DOHH2 (cell line): ENCODE measurements at regions not wholly inside any gene's neighbourhood (a gene's known extent, or its start where the extent isn't known, plus 50 kb on each side); places are given as distances from the start of the nearest gene placed in this dataset.

Experiments
- H3F3A ChIP-seq: fragments of 200-600 bp; sonication (generic), shearing (Covaris generic); 2 replicates; pipeline ENCODE4 v1.6.0; 2016; ENCODE audit warnings: antibody characterized with exemption, mild to moderate bottlenecking; ENCODE audit not compliant: control insufficient read depth, insufficient read depth
- H3K27ac ChIP-seq: fragments of 200-600 bp; sonication (generic); 2 replicates; pipeline ENCODE4 v1.5.1; 2014; ENCODE audit warnings: low read depth, mild to moderate bottlenecking, low read length, moderate library complexity
- H3K27me3 ChIP-seq: fragments of 200-600 bp; sonication (generic); 2 replicates; pipeline ENCODE4 v1.6.1; 2014; ENCODE audit warnings: mild to moderate bottlenecking, low read length, mixed read lengths; ENCODE audit not compliant: control insufficient read depth
- H3K36me3 ChIP-seq: fragments of 200-600 bp; sonication (generic); 2 replicates; pipeline ENCODE4 v1.6.1; 2014; ENCODE audit warnings: mild to moderate bottlenecking, low read length, moderate library complexity, mixed read lengths; ENCODE audit not compliant: control insufficient read depth
- H3K4me1 ChIP-seq: fragments of 200-600 bp; sonication (generic); 2 replicates; pipeline ENCODE4 v1.6.1; 2014; ENCODE audit warnings: mild to moderate bottlenecking, low read length, mixed read lengths; ENCODE audit not compliant: control insufficient read depth
- H3K4me2 ChIP-seq: fragments of 200-600 bp; sonication (generic); 2 replicates; pipeline ENCODE4 v1.6.0; 2014; ENCODE audit warnings: mild to moderate bottlenecking, low read length, moderate library complexity
- H3K4me3 ChIP-seq: fragments of 200-600 bp; sonication (generic); 2 replicates; pipeline ENCODE4 v1.5.1; 2014; ENCODE audit warnings: mild to moderate bottlenecking, low read length, mixed read lengths
- H3K79me2 ChIP-seq: fragments of 200-600 bp; sonication (generic); 2 replicates; pipeline ENCODE4 v1.6.1; 2014; ENCODE audit warnings: mild to moderate bottlenecking, low read length, mixed read lengths; ENCODE audit not compliant: control insufficient read depth
- H3K9me2 ChIP-seq: fragments of 200-600 bp; sonication (generic); replicated peaks from 2 replicates; pipeline ENCODE4 v1.6.1; 2014; ENCODE audit warnings: mild to moderate bottlenecking, low read length, mixed read lengths; ENCODE audit not compliant: control insufficient read depth
- H3K9me3 ChIP-seq: fragments of 200-600 bp; sonication (generic); 2 replicates; pipeline ENCODE4 v1.6.1; 2014; ENCODE audit warnings: antibody characterized with exemption, low read length, mixed read lengths; ENCODE audit not compliant: control insufficient read depth, insufficient read depth
- H4K20me1 ChIP-seq: fragments of 200-600 bp; sonication (generic); 2 replicates; pipeline ENCODE4 v1.6.0; 2014; ENCODE audit warnings: low read depth, mild to moderate bottlenecking, antibody characterized with exemption, low read length, moderate library complexity; ENCODE audit not compliant: control insufficient read depth, insufficient read depth
- CTCF ChIP-seq: fragments of 200-600 bp; sonication (generic); IDR thresholded peaks from one replicate; pipeline ENCODE4 v1.5.1; 2014; ENCODE audit warnings: antibody characterized with exemption, mild to moderate bottlenecking, low read depth, low read length; ENCODE audit not compliant: poor library complexity, severe bottlenecking
- EZH2phosphoT487 ChIP-seq: fragments of 200-600 bp; sonication (generic); IDR thresholded peaks from 2 replicates; pipeline ENCODE4 v1.6.1; 2017; ENCODE audit warnings: borderline replicate concordance, mild to moderate bottlenecking, antibody characterized with exemption, low read length, moderate library complexity, mixed read lengths

DNA sequence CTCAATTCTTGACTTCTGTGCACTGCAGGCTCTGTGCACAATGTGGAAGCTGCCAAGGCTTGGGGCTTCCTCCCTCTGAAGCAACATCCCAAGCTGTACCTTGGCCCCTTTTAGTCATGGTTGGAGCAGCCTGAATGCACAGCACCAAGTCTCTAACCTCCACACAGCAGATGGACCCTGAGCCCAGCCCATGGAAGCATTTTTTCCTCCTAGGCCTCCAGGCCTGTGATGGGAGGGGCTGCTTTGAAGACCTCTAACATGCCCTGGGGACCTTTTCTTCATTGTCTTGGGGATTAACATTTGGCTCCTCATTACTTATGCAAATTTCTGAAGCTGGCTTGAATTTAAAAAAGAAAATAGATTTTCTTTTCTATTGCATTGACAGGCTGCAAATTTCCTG, 385.8 kb downstream of the LRRC70 start:
- no peaks in the 10 kb centered on the region for H3K4me1 ChIP-seq
- H3F3A ChIP-seq = no peaks in the 10 kb centered on the region
- H3K4me3 ChIP-seq = no peak overlapping the region
- H3K9me2 ChIP-seq = no peaks in the 10 kb centered on the region
- H3K27ac ChIP-seq = no peak overlapping the region
- H3K79me2 ChIP-seq = no peaks in the 10 kb centered on the region
- H3K9me3 ChIP-seq = peaks cover 6% of the 10 kb centered on the region; the same call in 1 of the 2 replicates
- no peak for TF ChIP-seq CTCF
- no peak for TF ChIP-seq EZH2phosphoT487
- no peak overlapping the region for H3K4me2 ChIP-seq
- no peaks in the 10 kb centered on the region for H3K27me3 ChIP-seq
- H3K36me3 ChIP-seq = no peaks in the 10 kb centered on the region
- H4K20me1 ChIP-seq = no peaks in the 10 kb centered on the region

DNA sequence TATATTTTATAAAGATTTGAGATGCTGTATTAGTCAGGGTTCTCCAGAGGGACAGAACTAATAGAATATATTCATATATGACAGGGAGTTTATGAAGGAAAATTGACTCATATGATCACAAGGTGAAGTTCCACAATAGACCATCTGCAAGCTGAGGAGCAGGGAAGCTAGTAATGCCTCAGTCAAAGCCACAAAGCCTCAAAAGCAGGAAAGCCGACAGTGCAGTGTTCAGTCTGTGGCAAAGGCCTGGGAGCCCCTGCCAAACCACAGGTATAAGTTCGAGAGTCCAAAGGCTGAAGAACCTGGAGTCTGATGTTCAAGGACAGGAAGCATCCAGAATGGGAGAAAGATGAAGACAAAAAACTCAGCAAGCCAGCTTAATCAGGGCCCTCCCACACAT, 382.2 kb downstream of the LRRC70 start:
- no peak overlapping the region for H3K27ac ChIP-seq
- H3K27me3 ChIP-seq = no peaks in the 10 kb centered on the region
- H3K9me2 ChIP-seq = no peaks in the 10 kb centered on the region
- H4K20me1 ChIP-seq = no peaks in the 10 kb centered on the region
- H3K36me3 ChIP-seq = no peaks in the 10 kb centered on the region
- peaks cover 6% of the 10 kb centered on the region; the same call in 1 of the 2 replicates for H3K9me3 ChIP-seq
- H3F3A ChIP-seq = no peaks in the 10 kb centered on the region
- no peak overlapping the region for H3K4me2 ChIP-seq
- TF ChIP-seq CTCF = no peak
- no peak for TF ChIP-seq EZH2phosphoT487
- H3K4me3 ChIP-seq = no peak overlapping the region
- no peaks in the 10 kb centered on the region for H3K79me2 ChIP-seq
- no peaks in the 10 kb centered on the region for H3K4me1 ChIP-seq

DNA sequence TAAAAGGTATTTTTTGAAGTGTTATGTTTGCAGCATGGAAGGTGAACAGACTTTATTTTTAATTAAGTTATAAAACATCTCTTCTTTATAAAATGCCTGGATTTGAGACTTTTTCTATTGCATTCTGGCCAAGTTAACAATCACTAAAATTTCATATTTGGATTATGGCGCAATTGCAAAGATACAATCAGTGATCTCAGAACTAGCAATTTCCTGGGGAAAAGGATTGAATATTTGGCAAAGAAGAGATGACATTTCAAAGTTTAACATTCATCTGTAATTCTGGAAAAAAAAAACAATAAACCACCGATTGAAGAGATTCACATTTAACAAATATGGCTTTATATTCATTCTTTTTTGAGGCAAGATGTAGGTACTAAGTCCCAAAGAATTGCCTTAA, 378.0 kb downstream of the LRRC70 start:
- Histone ChIP-seq H3F3A (no peaks in the 10 kb centered on the region), H3K4me2 (no peak overlapping the region), H3K36me3 (no peaks in the 10 kb centered on the region), H3K27ac (no peak overlapping the region), H3K4me3 (no peak overlapping the region), H3K9me3 (no peaks in the 10 kb centered on the region), H4K20me1 (no peaks in the 10 kb centered on the region), H3K27me3 (no peaks in the 10 kb centered on the region), H3K4me1 (no peaks in the 10 kb centered on the region), H3K9me2 (no peaks in the 10 kb centered on the region), H3K79me2 (no peaks in the 10 kb centered on the region)
- TF ChIP-seq EZH2phosphoT487 = no peak
- TF ChIP-seq CTCF = no peak

DNA sequence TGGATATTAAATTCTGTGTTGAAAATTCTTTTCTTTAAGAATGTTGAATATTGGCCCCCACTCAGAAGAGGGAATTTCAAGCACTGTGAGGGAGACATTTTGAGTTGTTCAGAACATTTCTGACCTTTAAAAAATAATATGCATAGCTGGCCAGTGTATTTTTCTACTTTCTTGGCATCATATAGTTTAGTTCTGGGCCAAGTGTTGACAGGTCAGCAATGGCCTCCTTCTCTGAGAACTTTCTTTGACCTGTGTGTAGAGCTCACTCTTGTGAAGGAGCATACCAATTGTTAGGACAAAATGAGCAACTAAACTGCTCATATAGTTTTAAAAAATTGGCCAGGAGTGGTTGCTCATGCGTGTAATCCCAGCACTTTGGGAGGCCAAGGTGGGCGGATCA, 376.0 kb downstream of the LRRC70 start:
- Histone ChIP-seq H3K9me3 (no peaks in the 10 kb centered on the region), H3K27me3 (no peaks in the 10 kb centered on the region), H3K4me1 (no peaks in the 10 kb centered on the region), H3K4me3 (no peak overlapping the region), H3K4me2 (no peak overlapping the region), H3K36me3 (no peaks in the 10 kb centered on the region), H4K20me1 (no peaks in the 10 kb centered on the region), H3K27ac (no peak overlapping the region), H3K9me2 (no peaks in the 10 kb centered on the region), H3F3A (no peaks in the 10 kb centered on the region), H3K79me2 (no peaks in the 10 kb centered on the region)
- TF ChIP-seq CTCF (no peak), EZH2phosphoT487 (no peak)
